IMR-90 (cell line): ENCODE measurements at regions not wholly inside any gene's neighbourhood (a gene's known extent, or its start where the extent isn't known, plus 50 kb on each side); places are given as distances from the start of the nearest gene placed in this dataset.

ENCODE experiments used
- ATAC-seq: fragments of 200-7000 bp; cut with Tn5 transposase; 2 replicates; pipeline ENCODE4 v1.9.1; 2020; ENCODE audit warnings: low read depth, mild to moderate bottlenecking, moderate library complexity
- BruUV-seq: library from RNA; stranded (reverse); fragments of 400-500 nt; replicated peaks from 2 replicates; lab custom pipeline; 2021; lab: Mats Ljungman, UMichigan
- CTCF ChIA-PET: fragments of 300-600 bp; formaldehyde crosslinking; extraction: SDS; loops from one replicate; lab custom pipeline; 2021; ENCODE audit warnings: antibody characterized with exemption; lab: Yijun Ruan, JAX
- POLR2A ChIA-PET: fragments of 300-600 bp; sonication (Branson Sonifier 250); formaldehyde crosslinking; loops from one replicate; lab custom pipeline; 2022; ENCODE audit warnings: antibody characterized with exemption; ENCODE audit not compliant: unreplicated experiment; lab: Charles Lee
- DNase-seq: peaks from one replicate; pipeline ENCODE4 v3.0.0; 2013
- H2AFZ ChIP-seq: replicated peaks from 2 replicates; pipeline ENCODE3; 2013; ENCODE audit warnings: low read length, mild to moderate bottlenecking; ENCODE audit not compliant: poor library complexity
- H2AK5ac ChIP-seq: 2 replicates; pipeline ENCODE4 v1.6.1; 2013; ENCODE audit warnings: low read depth, low read length, inconsistent platforms
- H2AK9ac ChIP-seq: replicated peaks from 2 replicates; pipeline ENCODE3; 2013; ENCODE audit warnings: mild to moderate bottlenecking, low read depth, low read length, moderate library complexity; ENCODE audit not compliant: poor library complexity
- H2BK120ac ChIP-seq: 2 replicates; pipeline ENCODE4 v1.6.1; 2013; ENCODE audit warnings: low read depth, low read length, inconsistent platforms
- H2BK15ac ChIP-seq: 3 replicates; pipeline ENCODE4 v1.6.1; 2013; ENCODE audit warnings: low read depth, low read length, inconsistent platforms
- H2BK20ac ChIP-seq: 2 replicates; pipeline ENCODE4 v1.6.1; 2013; ENCODE audit warnings: low read depth, mild to moderate bottlenecking, inconsistent platforms, low read length, moderate library complexity
- H2BK5ac ChIP-seq: 2 replicates; pipeline ENCODE4 v1.6.1; 2013; ENCODE audit warnings: mild to moderate bottlenecking, low read depth, low read length, inconsistent platforms; ENCODE audit not compliant: poor library complexity, severe bottlenecking
- H3K14ac ChIP-seq: replicated peaks from 2 replicates; pipeline ENCODE4 v1.6.1; 2013; ENCODE audit warnings: low read depth, low read length, inconsistent platforms
- H3K18ac ChIP-seq: 2 replicates; pipeline ENCODE4 v1.6.1; 2013; ENCODE audit warnings: low read depth, low read length, control low read depth
- H3K23ac ChIP-seq: 2 replicates; pipeline ENCODE4 v1.6.1; 2013; ENCODE audit warnings: low read depth, low read length, inconsistent platforms
- H3K27ac ChIP-seq: 2 replicates; pipeline ENCODE4 v1.5.1; 2013; ENCODE audit warnings: mild to moderate bottlenecking, control low read depth, low read length; ENCODE audit not compliant: insufficient read depth
- H3K27me3 ChIP-seq: 2 replicates; pipeline ENCODE4 v1.6.1; 2013; ENCODE audit warnings: low read length; ENCODE audit not compliant: control insufficient read depth, insufficient read depth
- H3K36me3 ChIP-seq: 2 replicates; pipeline ENCODE4 v1.6.1; 2013; ENCODE audit warnings: low read length, mixed read lengths; ENCODE audit not compliant: control insufficient read depth, insufficient read depth
- H3K4ac ChIP-seq: 2 replicates; pipeline ENCODE4 v1.6.1; 2013; ENCODE audit warnings: low read depth, low read length, inconsistent platforms
- H3K4me1 ChIP-seq: 2 replicates; pipeline ENCODE4 v1.6.1; 2013; ENCODE audit warnings: low read length, mixed read lengths; ENCODE audit not compliant: control insufficient read depth, insufficient read depth
- H3K4me2 ChIP-seq: 2 replicates; pipeline ENCODE4 v1.6.1; 2013; ENCODE audit warnings: low read depth, mild to moderate bottlenecking, control low read depth, low read length, moderate library complexity
- H3K4me3 ChIP-seq: 2 replicates; pipeline ENCODE4 v1.5.1; 2013; ENCODE audit warnings: low read depth, mild to moderate bottlenecking, control low read depth, low read length, moderate library complexity; ENCODE audit not compliant: insufficient read depth
- H3K56ac ChIP-seq: 2 replicates; pipeline ENCODE4 v1.6.1; 2013; ENCODE audit warnings: low read length, inconsistent platforms; ENCODE audit not compliant: insufficient read depth; ENCODE audit errors: extremely low read depth
- H3K79me1 ChIP-seq, 2 experiments: 2 replicates each; pipeline ENCODE4 v1.6.1; 2013; ENCODE audit warnings: low read length in 2 of 2, inconsistent platforms in 1 of 2, low read depth in 1 of 2
- H3K9ac ChIP-seq: 2 replicates; pipeline ENCODE4 v1.6.1; 2013; ENCODE audit warnings: low read depth, low read length, control low read depth
- H3K9me1 ChIP-seq: 2 replicates; pipeline ENCODE4 v1.6.1; 2013; ENCODE audit warnings: low read length, inconsistent platforms; ENCODE audit not compliant: insufficient read depth
- H3K9me3 ChIP-seq: 2 replicates; pipeline ENCODE4 v1.6.1; 2013; ENCODE audit warnings: low read length; ENCODE audit not compliant: control insufficient read depth, insufficient read depth
- H4K20me1 ChIP-seq: 2 replicates; pipeline ENCODE4 v1.6.1; 2013; ENCODE audit warnings: low read length, inconsistent platforms; ENCODE audit not compliant: insufficient read depth
- H4K5ac ChIP-seq: 2 replicates; pipeline ENCODE4 v1.6.1; 2013; ENCODE audit warnings: mild to moderate bottlenecking, low read depth, low read length, control low read depth
- H4K8ac ChIP-seq, 2 experiments: 2 replicates each; pipeline ENCODE4 v1.6.1; 2013; ENCODE audit warnings: low read depth in 2 of 2, low read length in 2 of 2, control low read depth in 1 of 2, inconsistent platforms in 1 of 2
- H4K91ac ChIP-seq: 2 replicates; pipeline ENCODE4 v1.6.1; 2013; ENCODE audit warnings: low read depth, low read length, inconsistent platforms; ENCODE audit not compliant: insufficient read depth
- BHLHE40 ChIP-seq: fragments of 150-350 bp; IDR thresholded peaks from 2 replicates; pipeline ENCODE4 v1.6.1; 2016; ENCODE audit warnings: mild to moderate bottlenecking, low read depth, low read length
- CEBPB ChIP-seq: IDR thresholded peaks from 2 replicates; pipeline ENCODE4 v1.6.1; 2012; ENCODE audit warnings: low read depth, low read length, improper control_type of control experiment
- CHD1 ChIP-seq: IDR thresholded peaks from 2 replicates; pipeline ENCODE4 v1.6.1; 2012; ENCODE audit warnings: low read depth, low read length, improper control_type of control experiment
- CTCF ChIP-seq: conservative IDR thresholded peaks from 2 replicates; pipeline ENCODE4 v1.5.1; 2012; ENCODE audit warnings: mild to moderate bottlenecking, low read depth, low read length, improper control_type of control experiment
- ELK1 ChIP-seq: fragments of 150-350 bp; IDR thresholded peaks from 2 replicates; pipeline ENCODE4 v1.6.1; 2016; ENCODE audit warnings: low read depth, mild to moderate bottlenecking, low read length, moderate library complexity, borderline replicate concordance
- FOS ChIP-seq: fragments of 150-350 bp; IDR thresholded peaks from 2 replicates; pipeline ENCODE4 v1.6.1; 2016; ENCODE audit warnings: low read depth, low read length
- MAFK ChIP-seq: IDR thresholded peaks from 2 replicates; pipeline ENCODE4 v1.6.1; 2012; ENCODE audit warnings: low read depth, low read length, improper control_type of control experiment
- MAZ ChIP-seq: IDR thresholded peaks from 2 replicates; pipeline ENCODE4 v1.6.1; 2012; ENCODE audit warnings: low read depth, mild to moderate bottlenecking, low read length, improper control_type of control experiment, moderate library complexity, borderline replicate concordance
- MXI1 ChIP-seq: IDR thresholded peaks from 2 replicates; pipeline ENCODE4 v1.6.1; 2012; ENCODE audit warnings: low read depth, mild to moderate bottlenecking, low read length, moderate library complexity, borderline replicate concordance
- NFE2L2 ChIP-seq: fragments of 150-350 bp; IDR thresholded peaks from 2 replicates; pipeline ENCODE4 v1.6.1; 2016; ENCODE audit warnings: low read depth, mild to moderate bottlenecking, low read length
- POLR2A ChIP-seq: IDR thresholded peaks from 2 replicates; pipeline ENCODE4 v1.6.1; 2012; ENCODE audit warnings: mild to moderate bottlenecking, low read depth, low read length
- RAD21 ChIP-seq: IDR thresholded peaks from 2 replicates; pipeline ENCODE4 v1.6.1; 2012; ENCODE audit warnings: low read length, improper control_type of control experiment
- RCOR1 ChIP-seq: IDR thresholded peaks from 2 replicates; pipeline ENCODE4 v1.6.1; 2012; ENCODE audit warnings: mild to moderate bottlenecking, low read length, improper control_type of control experiment; ENCODE audit not compliant: insufficient replicate concordance
- RFX5 ChIP-seq: IDR thresholded peaks from 2 replicates; pipeline ENCODE4 v1.8.0; 2012; ENCODE audit warnings: low read depth, mild to moderate bottlenecking, low read length, moderate library complexity
- SMC3 ChIP-seq: fragments of 150-350 bp; IDR thresholded peaks from 2 replicates; pipeline ENCODE4 v1.6.1; 2016; ENCODE audit warnings: low read depth, mild to moderate bottlenecking, antibody characterized with exemption, low read length, moderate library complexity
- USF2 ChIP-seq: fragments of 150-350 bp; IDR thresholded peaks from 2 replicates; pipeline ENCODE4 v1.6.1; 2017; ENCODE audit warnings: mild to moderate bottlenecking, antibody characterized with exemption, low read length, low read depth
- WGBS, 2 experiments: methylation state at CpG; one replicate each; pipeline versions ENCODE4 v1.1.5 to v1.1.7; 2013; ENCODE audit warnings: missing lambda C conversion rate in 2 of 2; ENCODE audit not compliant: insufficient read length in 1 of 2; ENCODE audit errors: extremely low coverage in 2 of 2; 5-methylcytosine and 5-hydroxymethylcytosine counted together
- dilution Hi-C: fragments of 300-500 bp; cut with HindIII; formaldehyde crosslinking; loops from one replicate; pipeline ENCODE4 v1.14.3; 2018; ENCODE audit warnings: low sequenced_read_pairs; ENCODE audit not compliant: unreplicated experiment
- in situ Hi-C: fragments of 300-500 bp; cut with MboI; formaldehyde crosslinking; loops from 3 replicates; pipeline ENCODE4 v1.14.3; 2019; ENCODE audit warnings: low sequenced_read_pairs, inconsistent platforms, mixed read lengths
- intact Hi-C: fragments of 100-400 bp; cut with micrococcal nuclease; formaldehyde crosslinking; loops from 2 replicates; pipeline ENCODE4 v1.10.0; 2022

- intact Hi-C loops (loop anchor here (2.0 kb wide), 1 partner anchor 19 kb away; no protein-coding TSS in a partner anchor), dilution Hi-C loops (no loop called here), in situ Hi-C loops (no loop called here)
- no peak overlapping the region for H3K4me3 ChIP-seq
- no peaks in the 10 kb centered on the region for H3K36me3 ChIP-seq
- no peak overlapping the region for H3K56ac ChIP-seq
- peak overlapping the region; percentile 57 for H2BK20ac ChIP-seq
- peaks cover 3% of the 10 kb centered on the region; the same call in 1 of the 2 replicates for H3K9me1 ChIP-seq
- ATAC-seq, result no peak
- H4K20me1 ChIP-seq, result no peaks in the 10 kb centered on the region
- peak overlapping the region; percentile 68; the same call in 1 of the 2 replicates for H4K5ac ChIP-seq
- POLR2A ChIA-PET, result interaction anchor here (0.6 kb wide), 1 partner anchor 15 kb away, joined by 3 read pairs; no protein-coding TSS in a partner anchor
- no peaks in the 10 kb centered on the region for H3K27me3 ChIP-seq
- H2BK5ac ChIP-seq, result no peak overlapping the region
- H3K4me1 ChIP-seq, result peaks cover 8% of the 10 kb centered on the region
- H3K27ac ChIP-seq, result peak overlapping the region; percentile 50; the same call in 1 of the 2 replicates
- 0 out of 4 replicates have a peak overlapping the region, but pooled peaks have one; percentile 30 to 57 for H4K8ac ChIP-seq
- no peaks in the 10 kb centered on the region for H3K9me3 ChIP-seq
- H2BK120ac ChIP-seq, result no peak overlapping the region
- no peak overlapping the region for H2AFZ ChIP-seq
- H2AK5ac ChIP-seq, result peak overlapping the region; percentile 51; the same call in 1 of the 2 replicates
- TF ChIP-seq SMC3, result no peak
- TF ChIP-seq POLR2A, result no peak
- TF ChIP-seq FOS, result no peak
- no peak for TF ChIP-seq USF2
- no peak for TF ChIP-seq CTCF
- no peak for TF ChIP-seq CEBPB
- no peak for TF ChIP-seq MXI1
- no peak for TF ChIP-seq ELK1
- no peak for TF ChIP-seq RCOR1
- no peak for TF ChIP-seq BHLHE40
- no peak for TF ChIP-seq NFE2L2
- TF ChIP-seq RFX5, result no peak
- no peak for TF ChIP-seq MAZ
- TF ChIP-seq CHD1, result no peak
- TF ChIP-seq RAD21, result no peak
- no peak for TF ChIP-seq MAFK
- H2AK9ac ChIP-seq, result no peak overlapping the region
- 0 out of 2 replicates have a peak overlapping the region, but pooled peaks have one; percentile 58 for H3K9ac ChIP-seq
- no CpG with 5 or more reads among the region's 6 CpGs for WGBS, 2 experiments
- H3K23ac ChIP-seq, result peak overlapping the region; percentile 24; the same call in 1 of the 2 replicates
- BruUV-seq, result no TSS peak
- no peaks in the 10 kb centered on the region for H3K79me1 ChIP-seq
- H3K4ac ChIP-seq, result no peak overlapping the region; the same call in 1 of the 2 replicates
- H3K18ac ChIP-seq, result no peak overlapping the region
- DNase-seq, result no peak
- H3K14ac ChIP-seq, result peak overlapping the region; percentile 87; the same call in 1 of the 2 replicates
- peak overlapping the region; percentile 34; the same call in 1 of the 3 replicates for H2BK15ac ChIP-seq
- H4K91ac ChIP-seq, result no peak overlapping the region
- H3K4me2 ChIP-seq, result peak overlapping the region; percentile 88
- CTCF ChIA-PET, result no interaction called here
Measured at GRCh38 chr6:87791485-87791884, 89.5 kb upstream of the AKIRIN2 start.
